ENCODE measurements at regions not wholly inside any gene's neighbourhood (a gene's known extent, or its start where the extent isn't known, plus 50 kb on each side); places are given as distances from the start of the nearest gene placed in this dataset.

- no peaks in the 10 kb centered on the region for H3K4me1 Mint-ChIP-seq (ENCODE audit: low read depth)
- H3K27me3 Mint-ChIP-seq = no peaks in the 10 kb centered on the region
- H3K9me3 Mint-ChIP-seq = no peaks in the 10 kb centered on the region
- no peaks in the 10 kb centered on the region for H3K36me3 Mint-ChIP-seq (ENCODE audit: low read depth)
- no peak overlapping the region for H3K27ac Mint-ChIP-seq
- no peak for DNase-seq
- H3K4me3 Mint-ChIP-seq = no peak overlapping the region
These were observed 91.6 kb upstream of the BMP2K start for GRCh38 chr4:78684325-78685079.

- DNase-seq = no peak
- H3K9me3 Mint-ChIP-seq = no peaks in the 10 kb centered on the region
- no peak overlapping the region for H3K4me3 Mint-ChIP-seq
- H3K27me3 Mint-ChIP-seq = no peaks in the 10 kb centered on the region
- peaks cover 10% of the 10 kb centered on the region for H3K4me1 Mint-ChIP-seq (ENCODE audit: low read depth)
- H3K27ac Mint-ChIP-seq = no peak overlapping the region
- H3K36me3 Mint-ChIP-seq (ENCODE audit: low read depth) = no peaks in the 10 kb centered on the region
These were observed 88.3 kb upstream of the BMP2K start for GRCh38 chr4:78687818-78688217.

- no peak overlapping the region for H3K4me3 Mint-ChIP-seq
- no peak for DNase-seq
- H3K27ac Mint-ChIP-seq = no peak overlapping the region
- no peaks in the 10 kb centered on the region for H3K9me3 Mint-ChIP-seq
- H3K4me1 Mint-ChIP-seq (ENCODE audit: low read depth) = peaks cover 10% of the 10 kb centered on the region
- no peaks in the 10 kb centered on the region for H3K27me3 Mint-ChIP-seq
- H3K36me3 Mint-ChIP-seq (ENCODE audit: low read depth) = no peaks in the 10 kb centered on the region
These were observed 87.8 kb upstream of the BMP2K start for GRCh38 chr4:78688366-78688765.

- Mint-ChIP-seq H3K9me3 (no peaks in the 10 kb centered on the region), H3K4me1 (ENCODE audit: low read depth) (peaks cover 10% of the 10 kb centered on the region), H3K27ac (no peak overlapping the region), H3K36me3 (ENCODE audit: low read depth) (no peaks in the 10 kb centered on the region), H3K4me3 (no peak overlapping the region), H3K27me3 (no peaks in the 10 kb centered on the region)
- no peak for DNase-seq
These were observed 86.9 kb upstream of the BMP2K start for GRCh38 chr4:78689261-78689660.

- Mint-ChIP-seq H3K9me3 (no peaks in the 10 kb centered on the region), H3K36me3 (ENCODE audit: low read depth) (no peaks in the 10 kb centered on the region), H3K4me1 (ENCODE audit: low read depth) (peaks cover 10% of the 10 kb centered on the region), H3K27me3 (no peaks in the 10 kb centered on the region), H3K27ac (no peak overlapping the region), H3K4me3 (no peak overlapping the region)
- DNase-seq = no peak
These were observed 86.3 kb upstream of the BMP2K start for GRCh38 chr4:78689700-78690323.

- no peak overlapping the region for H3K4me3 Mint-ChIP-seq
- no peak overlapping the region for H3K27ac Mint-ChIP-seq
- H3K27me3 Mint-ChIP-seq = no peaks in the 10 kb centered on the region
- DNase-seq = no peak
- H3K9me3 Mint-ChIP-seq = no peaks in the 10 kb centered on the region
- H3K4me1 Mint-ChIP-seq (ENCODE audit: low read depth) = peaks cover 10% of the 10 kb centered on the region
- H3K36me3 Mint-ChIP-seq (ENCODE audit: low read depth) = no peaks in the 10 kb centered on the region
These were observed 84.8 kb upstream of the BMP2K start for GRCh38 chr4:78691334-78691754.

- DNase-seq = no peak
- no peak overlapping the region for H3K27ac Mint-ChIP-seq
- no peaks in the 10 kb centered on the region for H3K36me3 Mint-ChIP-seq (ENCODE audit: low read depth)
- no peak overlapping the region for H3K4me3 Mint-ChIP-seq
- H3K9me3 Mint-ChIP-seq = no peaks in the 10 kb centered on the region
- no peaks in the 10 kb centered on the region for H3K27me3 Mint-ChIP-seq
- peaks cover 10% of the 10 kb centered on the region for H3K4me1 Mint-ChIP-seq (ENCODE audit: low read depth)
These were observed 84.0 kb upstream of the BMP2K start for GRCh38 chr4:78691971-78692821.

- H3K36me3 Mint-ChIP-seq (ENCODE audit: low read depth) = no peaks in the 10 kb centered on the region
- no peaks in the 10 kb centered on the region for H3K9me3 Mint-ChIP-seq
- H3K4me1 Mint-ChIP-seq (ENCODE audit: low read depth) = peaks cover 10% of the 10 kb centered on the region
- H3K27me3 Mint-ChIP-seq = no peaks in the 10 kb centered on the region
- H3K27ac Mint-ChIP-seq = no peak overlapping the region
- DNase-seq = no peak
- no peak overlapping the region for H3K4me3 Mint-ChIP-seq
These were observed 83.4 kb upstream of the BMP2K start for GRCh38 chr4:78692822-78693170.

- Mint-ChIP-seq H3K27me3 (no peaks in the 10 kb centered on the region), H3K4me1 (ENCODE audit: low read depth) (peaks cover 10% of the 10 kb centered on the region), H3K27ac (no peak overlapping the region), H3K9me3 (no peaks in the 10 kb centered on the region), H3K4me3 (no peak overlapping the region), H3K36me3 (ENCODE audit: low read depth) (no peaks in the 10 kb centered on the region)
- DNase-seq = no peak
These were observed 82.2 kb upstream of the BMP2K start for GRCh38 chr4:78693777-78694456.

- no peak for DNase-seq
- H3K9me3 Mint-ChIP-seq = no peaks in the 10 kb centered on the region
- H3K27ac Mint-ChIP-seq = no peak overlapping the region
- H3K36me3 Mint-ChIP-seq (ENCODE audit: low read depth) = no peaks in the 10 kb centered on the region
- peaks cover 10% of the 10 kb centered on the region for H3K4me1 Mint-ChIP-seq (ENCODE audit: low read depth)
- no peaks in the 10 kb centered on the region for H3K27me3 Mint-ChIP-seq
- no peak overlapping the region for H3K4me3 Mint-ChIP-seq
These were observed 81.7 kb upstream of the BMP2K start for GRCh38 chr4:78694457-78694787.

GRCh38 chr4:78695910-78696309 is 80.2 kb upstream of the BMP2K start:
- no peaks in the 10 kb centered on the region for H3K9me3 Mint-ChIP-seq
- H3K27ac Mint-ChIP-seq = no peak overlapping the region
- no peaks in the 10 kb centered on the region for H3K36me3 Mint-ChIP-seq (ENCODE audit: low read depth)
- no peak overlapping the region for H3K4me3 Mint-ChIP-seq
- peaks cover 10% of the 10 kb centered on the region for H3K4me1 Mint-ChIP-seq (ENCODE audit: low read depth)
- no peaks in the 10 kb centered on the region for H3K27me3 Mint-ChIP-seq
- DNase-seq = no peak

- no peak for DNase-seq
- Mint-ChIP-seq H3K9me3 (peaks cover 12% of the 10 kb centered on the region), H3K4me1 (ENCODE audit: low read depth) (no peaks in the 10 kb centered on the region), H3K36me3 (ENCODE audit: low read depth) (peaks cover 2% of the 10 kb centered on the region), H3K4me3 (no peak overlapping the region), H3K27me3 (no peaks in the 10 kb centered on the region), H3K27ac (no peak overlapping the region)
These were observed 73.1 kb upstream of the BMP2K start for GRCh38 chr4:78703079-78703478.

- Mint-ChIP-seq H3K4me3 (no peak overlapping the region), H3K9me3 (peaks cover 12% of the 10 kb centered on the region), H3K27ac (no peak overlapping the region), H3K27me3 (no peaks in the 10 kb centered on the region), H3K4me1 (ENCODE audit: low read depth) (no peaks in the 10 kb centered on the region), H3K36me3 (ENCODE audit: low read depth) (peaks cover 2% of the 10 kb centered on the region)
- no peak for DNase-seq
These were observed 71.8 kb upstream of the BMP2K start for GRCh38 chr4:78704317-78704716.

- no peak overlapping the region for H3K4me3 Mint-ChIP-seq
- H3K9me3 Mint-ChIP-seq = peaks cover 12% of the 10 kb centered on the region
- H3K36me3 Mint-ChIP-seq (ENCODE audit: low read depth) = peaks cover 2% of the 10 kb centered on the region
- no peak overlapping the region for H3K27ac Mint-ChIP-seq
- H3K27me3 Mint-ChIP-seq = no peaks in the 10 kb centered on the region
- DNase-seq = no peak
- H3K4me1 Mint-ChIP-seq (ENCODE audit: low read depth) = no peaks in the 10 kb centered on the region
These were observed 71.0 kb upstream of the BMP2K start for GRCh38 chr4:78704981-78705683.

Data from activated T-cell treated with anti-CD3 and anti-CD28 coated beads, Interleukin-2, amount 50 U/mL, for 24 hours (primary cell).